ENCODE measurements at regions not wholly inside any gene's neighbourhood (a gene's known extent, or its start where the extent isn't known, plus 50 kb on each side); places are given as distances from the start of the nearest gene placed in this dataset.

DNA sequence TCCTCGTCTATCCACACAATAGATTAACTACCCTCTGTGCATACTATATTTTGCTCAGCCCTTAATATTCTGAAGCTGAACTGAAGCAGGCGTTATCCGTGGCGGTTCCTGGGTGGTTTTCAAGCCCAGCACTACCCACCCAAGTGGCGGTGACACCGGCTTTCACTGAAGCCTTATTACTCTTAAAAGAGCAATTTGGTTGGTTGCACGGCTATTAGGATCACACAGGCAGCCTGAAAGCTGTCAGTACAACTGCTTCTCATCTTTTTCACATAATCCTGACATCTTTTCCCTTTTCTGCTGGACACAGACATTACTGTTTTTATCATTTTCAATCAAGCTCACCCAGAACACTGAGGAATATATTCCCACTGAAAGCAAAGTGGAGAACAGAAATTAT lies 525.3 kb upstream of the ZNF717 start:
- TF ChIP-seq, protein P1, sequence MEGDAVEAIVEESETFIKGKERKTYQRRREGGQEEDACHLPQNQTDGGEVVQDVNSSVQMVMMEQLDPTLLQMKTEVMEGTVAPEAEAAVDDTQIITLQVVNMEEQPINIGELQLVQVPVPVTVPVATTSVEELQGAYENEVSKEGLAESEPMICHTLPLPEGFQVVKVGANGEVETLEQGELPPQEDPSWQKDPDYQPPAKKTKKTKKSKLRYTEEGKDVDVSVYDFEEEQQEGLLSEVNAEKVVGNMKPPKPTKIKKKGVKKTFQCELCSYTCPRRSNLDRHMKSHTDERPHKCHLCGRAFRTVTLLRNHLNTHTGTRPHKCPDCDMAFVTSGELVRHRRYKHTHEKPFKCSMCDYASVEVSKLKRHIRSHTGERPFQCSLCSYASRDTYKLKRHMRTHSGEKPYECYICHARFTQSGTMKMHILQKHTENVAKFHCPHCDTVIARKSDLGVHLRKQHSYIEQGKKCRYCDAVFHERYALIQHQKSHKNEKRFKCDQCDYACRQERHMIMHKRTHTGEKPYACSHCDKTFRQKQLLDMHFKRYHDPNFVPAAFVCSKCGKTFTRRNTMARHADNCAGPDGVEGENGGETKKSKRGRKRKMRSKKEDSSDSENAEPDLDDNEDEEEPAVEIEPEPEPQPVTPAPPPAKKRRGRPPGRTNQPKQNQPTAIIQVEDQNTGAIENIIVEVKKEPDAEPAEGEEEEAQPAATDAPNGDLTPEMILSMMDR (IDR thresholded peaks at IDR 0.05): no peak
- no peak for TF ChIP-seq POLR2A (IDR thresholded peaks at IDR 0.05)

All from ovary (tissue), 3 donors.